ENCODE measurements at regions not wholly inside any gene's neighbourhood (a gene's known extent, or its start where the extent isn't known, plus 50 kb on each side); places are given as distances from the start of the nearest gene placed in this dataset.

GRCh38 chr3:24846286-24846860 is 351.7 kb upstream of the THRB start:
- no peak for DNase-seq

- DNase-seq: no peak
Observed at GRCh38 chr3:24850245-24850644, 355.6 kb upstream of the THRB start.

GRCh38 chr3:24853685-24854490 is 359.2 kb upstream of the THRB start:
- DNase-seq: no peak

DNA sequence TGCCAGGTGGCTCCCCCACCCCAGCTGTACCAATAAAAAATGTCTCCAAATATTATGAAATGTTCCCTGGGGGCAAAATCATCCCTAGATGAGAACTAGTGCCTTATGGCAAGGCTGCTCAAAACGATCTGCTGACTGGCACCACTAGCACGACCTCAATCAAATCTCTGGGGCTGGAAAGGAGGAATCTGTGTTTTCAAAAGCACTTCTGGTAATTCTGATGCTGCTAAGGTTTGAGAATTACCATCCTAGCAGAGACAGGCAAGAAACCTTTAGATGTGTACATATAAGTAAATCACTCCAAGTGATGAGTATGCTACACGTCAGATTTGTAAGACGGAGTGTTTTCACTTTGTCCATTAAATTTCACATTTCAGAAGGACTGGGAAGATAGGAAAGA is 360.1 kb upstream of the THRB start:
- DNase-seq: no peak

DNA sequence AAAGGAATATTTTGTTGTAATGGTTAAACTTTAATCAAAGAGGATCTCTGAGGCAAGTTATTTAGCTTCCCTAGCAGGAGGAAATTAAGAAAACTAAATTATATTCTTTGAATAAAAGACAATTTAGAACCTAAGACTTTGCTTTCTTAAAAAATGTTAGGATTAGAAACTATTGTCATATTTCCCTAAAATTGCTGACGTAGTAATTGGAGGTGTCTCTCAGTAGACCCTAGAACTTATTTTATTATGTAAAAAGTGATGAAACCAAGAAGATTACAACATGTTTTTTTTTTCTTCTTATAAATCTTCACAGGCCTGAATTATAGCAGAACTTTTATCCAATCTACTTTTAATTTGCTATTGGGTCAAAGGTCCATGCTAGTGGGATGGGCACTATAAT is 363.3 kb upstream of the THRB start:
- no peak for DNase-seq

- no peak for DNase-seq
Observed at GRCh38 chr3:24863215-24863614, 368.6 kb upstream of the THRB start.

DNA sequence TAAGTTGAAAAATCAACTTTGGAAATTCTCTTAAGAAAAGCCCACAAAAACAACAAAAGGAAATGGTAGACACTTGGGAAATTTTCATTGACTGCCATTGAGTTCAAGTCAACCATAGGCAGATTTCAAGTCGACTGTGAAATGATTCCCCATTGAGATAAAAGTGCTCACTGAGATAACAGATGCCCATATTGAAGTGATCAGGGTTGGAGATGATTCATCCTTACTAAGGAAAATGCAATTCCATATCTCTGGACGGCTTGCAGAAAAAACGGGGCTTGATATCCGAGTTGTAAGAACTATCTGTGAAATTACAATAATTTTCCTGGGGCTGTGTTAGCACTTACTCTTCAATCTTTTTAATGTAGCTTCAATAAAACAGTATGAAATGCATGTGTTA is 373.1 kb upstream of the THRB start:
- DNase-seq: peak; percentile 2

- no peak for DNase-seq
Observed at GRCh38 chr3:24881239-24881638, 386.6 kb upstream of the THRB start.

GRCh38 chr3:24886501-24886900 is 391.9 kb upstream of the THRB start:
- DNase-seq: no peak

DNA sequence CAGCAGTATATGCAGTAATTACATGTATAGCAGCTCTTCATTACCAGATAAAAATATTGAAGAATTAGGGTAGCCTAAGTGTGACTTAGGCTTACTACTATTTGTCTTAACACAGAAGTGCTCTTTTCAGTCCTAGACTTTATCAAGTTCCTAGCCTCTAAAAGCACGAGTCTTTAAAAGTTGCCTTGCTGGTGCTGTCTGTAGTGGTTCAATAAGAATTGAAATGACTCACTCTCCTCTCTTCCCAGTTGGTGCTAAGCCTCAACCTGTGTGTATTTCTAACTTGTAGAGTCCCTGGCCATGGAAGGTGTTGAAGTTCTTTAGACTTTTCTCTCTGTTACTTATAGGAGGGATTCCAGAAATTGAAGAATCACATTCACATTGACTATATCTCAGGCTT is 395.4 kb upstream of the THRB start:
- no peak for DNase-seq

DNA sequence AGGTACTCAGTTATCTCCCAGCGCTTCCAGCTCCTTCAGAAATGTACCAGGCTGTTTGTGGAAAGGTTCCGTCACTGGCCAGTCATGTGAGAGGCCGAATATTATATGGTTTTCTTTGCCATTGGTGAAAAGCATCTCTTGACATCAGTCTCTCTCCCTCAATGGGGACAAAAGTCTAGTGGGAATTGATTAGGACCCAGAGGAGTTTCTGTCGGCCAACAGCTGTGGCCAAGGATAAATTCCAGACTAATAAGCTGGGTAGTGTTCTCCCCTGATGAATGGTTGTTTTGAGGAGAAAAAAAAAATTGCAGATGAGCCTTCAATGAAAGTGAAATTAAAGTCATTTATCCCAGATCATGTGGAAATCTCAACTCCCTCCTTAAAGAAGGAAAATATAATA is 404.7 kb upstream of the THRB start:
- no peak for DNase-seq

DNA sequence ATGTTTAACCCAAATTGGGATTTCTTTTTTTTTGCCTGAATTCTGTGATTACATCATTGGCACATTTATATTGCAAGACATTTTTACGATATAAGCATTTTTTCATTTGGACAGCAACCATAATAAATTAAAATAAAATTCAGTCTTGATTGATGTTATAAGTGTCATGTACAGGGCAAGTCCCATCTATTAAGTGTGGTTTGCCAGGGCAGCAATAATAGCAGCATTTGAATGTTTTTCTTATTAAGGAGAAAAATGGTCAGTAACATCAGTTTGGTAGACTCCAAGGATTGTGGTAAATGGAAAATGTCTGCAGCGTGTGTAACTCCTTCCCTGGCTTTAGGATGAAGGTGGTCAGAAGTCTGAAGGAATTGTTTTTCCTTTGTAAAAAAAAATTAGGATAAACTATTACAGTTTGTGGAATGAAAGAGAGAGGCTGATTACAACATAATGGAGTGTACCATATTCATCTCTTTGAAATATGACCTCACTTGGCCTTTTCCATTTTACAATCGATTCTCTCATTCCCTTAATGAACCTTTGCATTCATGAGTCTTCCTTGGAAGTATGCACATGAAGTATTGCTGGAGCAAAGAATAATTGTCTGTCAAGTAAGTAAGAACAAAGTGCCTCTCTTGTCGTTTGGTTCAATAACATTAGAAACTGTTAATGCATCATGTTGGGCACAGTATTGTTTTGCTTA is 405.4 kb upstream of the THRB start:
- no peak for DNase-seq

- no peak for DNase-seq
Observed at GRCh38 chr3:24905266-24905665, 410.6 kb upstream of the THRB start.

- no peak for DNase-seq
Observed at GRCh38 chr3:24907106-24907505, 412.5 kb upstream of the THRB start.

- no peak for DNase-seq
Observed at GRCh38 chr3:24911076-24911475, 416.4 kb upstream of the THRB start.

- DNase-seq: no peak
Observed at GRCh38 chr3:24915639-24916038, 421.0 kb upstream of the THRB start.

- DNase-seq: no peak
Observed at GRCh38 chr3:24917908-24918307, 423.3 kb upstream of the THRB start.

DNA sequence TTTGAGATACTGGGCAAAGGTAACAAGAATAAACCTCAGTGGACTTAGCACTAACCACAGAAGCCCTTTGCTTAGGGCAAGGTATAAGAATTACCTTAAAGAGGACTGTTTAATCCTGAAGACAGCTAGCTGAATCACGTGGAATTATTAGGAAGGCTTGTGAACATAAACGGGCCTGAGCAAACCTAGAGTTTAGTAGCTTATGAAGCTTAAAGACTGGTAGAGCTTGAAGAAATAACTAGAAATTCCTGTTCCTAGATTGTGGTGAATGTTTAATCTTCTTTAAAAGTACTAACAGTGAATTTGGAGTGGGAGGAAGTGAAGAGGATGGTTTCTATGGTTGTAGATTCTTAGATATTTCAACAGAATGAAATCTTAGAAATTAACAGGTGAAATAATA is 428.9 kb upstream of the THRB start:
- no peak for DNase-seq

GRCh38 chr3:24929521-24929920 is 434.9 kb upstream of the THRB start:
- no peak for DNase-seq

GRCh38 chr3:24933401-24933800 is 438.8 kb upstream of the THRB start:
- no peak for DNase-seq

- DNase-seq: no peak
Observed at GRCh38 chr3:24936574-24936973, 441.9 kb upstream of the THRB start.

DNA sequence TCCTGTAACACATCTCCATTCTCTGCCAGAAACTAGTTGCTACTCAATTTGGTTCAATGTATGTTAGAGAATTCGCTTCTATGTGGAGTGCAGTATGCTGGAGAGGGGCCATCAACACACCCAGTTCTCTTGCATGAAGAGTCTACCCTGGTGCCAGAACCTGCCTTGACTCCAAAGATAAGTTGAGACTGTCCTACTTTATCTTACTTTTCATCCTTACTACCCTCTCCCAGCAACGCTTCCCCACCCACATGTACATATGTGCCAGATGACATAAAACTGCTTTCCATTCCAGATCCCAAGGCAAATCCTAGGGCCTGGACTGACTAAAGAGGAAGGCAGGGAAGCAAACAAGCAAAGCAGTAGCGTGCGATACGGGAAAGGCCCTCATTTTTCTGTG is 442.6 kb upstream of the THRB start:
- DNase-seq: no peak

- no peak for DNase-seq
Observed at GRCh38 chr3:24937780-24938179, 443.1 kb upstream of the THRB start.

- no peak for DNase-seq
Observed at GRCh38 chr3:24943961-24944360, 449.3 kb upstream of the THRB start.

Measured in EL (cell line).